ENCODE measurements at regions not wholly inside any gene's neighbourhood (a gene's known extent, or its start where the extent isn't known, plus 50 kb on each side); places are given as distances from the start of the nearest gene placed in this dataset.
A peak's percentile ranks its signal among the peaks of the same experiment; 100 is the strongest.
"Not testable (repeated sequence)": the region's sequence is repeated elsewhere in the genome, so short reads cannot be mapped to it uniquely, and the experiment has no call there.

GRCh38 chrX:20718592-20719380, 452.1 kb upstream of the RPS6KA3 start:
- DNase-seq, result peak in 4 of 51 donors; percentile 0 to 8 (median 0)

DNA sequence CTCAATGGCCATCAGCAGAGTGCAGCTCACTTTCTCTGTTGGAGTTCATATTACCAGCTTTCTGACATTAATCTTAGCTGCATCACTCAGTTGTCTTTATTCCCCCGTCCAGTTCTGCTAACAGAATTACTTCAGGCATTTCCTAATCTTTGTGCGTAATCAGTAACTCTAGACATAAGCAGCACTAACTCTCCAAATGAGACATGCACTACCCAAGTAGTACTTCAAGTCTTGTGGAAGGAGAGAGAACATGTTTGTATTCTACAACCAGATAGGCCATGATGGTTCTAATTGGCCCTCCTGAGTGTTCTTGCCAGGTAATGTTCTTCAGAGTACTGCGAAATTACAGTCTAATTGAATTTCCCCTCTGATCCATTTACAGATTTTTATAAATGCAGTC, 448.5 kb upstream of the RPS6KA3 start:
- no peak for DNase-seq

- DNase-seq, result no peak
Observed at GRCh38 chrX:20712811-20713210, 446.1 kb upstream of the RPS6KA3 start.

DNA sequence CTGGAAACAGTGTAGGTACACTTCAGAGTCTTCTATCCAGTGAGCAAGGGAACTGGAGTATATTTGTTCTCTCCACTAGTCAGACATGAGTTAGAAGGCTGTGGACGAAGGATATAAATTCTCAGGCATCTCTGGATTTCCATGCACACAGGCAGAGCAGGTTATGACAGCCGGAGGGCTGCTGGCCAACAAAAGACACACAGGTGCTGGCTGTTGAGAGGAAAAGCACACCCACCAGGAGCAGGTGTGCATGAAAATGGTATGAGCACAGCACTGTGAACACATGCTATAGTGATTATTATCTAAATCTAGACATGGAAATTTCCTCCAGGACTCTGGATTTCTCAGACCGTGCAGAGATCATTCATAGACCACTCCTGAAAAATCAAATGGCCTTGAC, 444.7 kb upstream of the RPS6KA3 start:
- no peak for DNase-seq

DNA sequence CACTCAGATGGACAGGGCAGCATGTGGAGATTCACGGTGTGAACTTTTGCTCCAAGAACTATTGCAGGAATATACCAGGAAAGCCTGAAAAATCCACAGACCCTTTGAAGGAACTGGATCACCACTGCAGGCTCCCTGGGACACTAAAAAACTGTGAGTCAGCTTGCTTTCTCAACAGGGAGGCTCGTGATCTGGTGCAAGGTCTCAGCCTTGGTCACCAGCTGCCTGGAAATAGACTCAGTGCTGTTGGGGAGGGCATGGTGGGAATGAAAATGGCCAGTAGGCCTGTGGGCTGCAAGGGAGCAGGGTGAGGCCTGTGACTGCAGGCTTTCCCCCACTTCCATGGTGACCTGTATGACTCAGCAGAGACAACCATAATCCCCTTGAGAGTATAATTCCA, 426.4 kb upstream of the RPS6KA3 start:
- no peak for DNase-seq

DNA sequence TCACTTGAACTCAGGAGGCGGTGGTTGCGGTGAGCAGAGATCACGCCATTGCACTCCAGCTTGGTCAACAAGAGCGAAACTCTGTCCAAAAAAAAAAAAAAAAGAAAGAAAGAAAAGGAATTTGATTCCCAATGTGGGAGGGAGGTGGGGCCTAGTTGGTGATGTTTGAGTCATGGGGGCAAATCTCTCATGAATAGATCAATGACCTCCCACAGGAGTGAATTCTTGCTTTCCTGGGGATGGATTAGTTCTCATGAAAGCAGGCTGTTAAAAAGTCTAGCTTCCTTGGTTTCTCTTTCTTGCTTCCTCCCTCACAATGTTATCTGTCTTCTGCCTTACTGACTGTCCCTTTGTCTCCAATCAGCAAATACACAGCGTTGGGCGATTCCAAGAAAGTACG, 419.5 kb upstream of the RPS6KA3 start:
- no peak for DNase-seq

GRCh38 chrX:20685652-20686051, 418.9 kb upstream of the RPS6KA3 start:
- DNase-seq, result no peak

GRCh38 chrX:20681683-20682082, 415.0 kb upstream of the RPS6KA3 start:
- DNase-seq, result no peak

DNA sequence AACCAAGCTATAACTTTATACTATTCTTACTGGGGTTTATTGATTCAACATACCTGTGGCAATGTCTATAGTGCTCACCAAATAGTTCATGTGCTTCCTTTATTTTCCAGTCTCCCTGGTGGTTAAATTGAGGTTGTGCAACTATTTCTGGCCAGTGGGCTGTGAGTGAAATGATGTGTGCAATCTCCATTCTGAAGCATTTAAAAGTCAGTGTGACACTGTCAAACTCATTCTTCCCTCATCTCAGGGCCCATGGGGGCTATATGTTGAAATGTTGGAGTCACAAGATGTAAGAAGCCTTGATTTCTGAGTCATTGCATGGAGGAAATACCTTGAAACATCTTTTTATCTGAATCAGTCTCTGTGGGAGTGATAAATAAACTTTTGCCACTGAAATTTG, 414.3 kb upstream of the RPS6KA3 start:
- no peak for DNase-seq

DNA sequence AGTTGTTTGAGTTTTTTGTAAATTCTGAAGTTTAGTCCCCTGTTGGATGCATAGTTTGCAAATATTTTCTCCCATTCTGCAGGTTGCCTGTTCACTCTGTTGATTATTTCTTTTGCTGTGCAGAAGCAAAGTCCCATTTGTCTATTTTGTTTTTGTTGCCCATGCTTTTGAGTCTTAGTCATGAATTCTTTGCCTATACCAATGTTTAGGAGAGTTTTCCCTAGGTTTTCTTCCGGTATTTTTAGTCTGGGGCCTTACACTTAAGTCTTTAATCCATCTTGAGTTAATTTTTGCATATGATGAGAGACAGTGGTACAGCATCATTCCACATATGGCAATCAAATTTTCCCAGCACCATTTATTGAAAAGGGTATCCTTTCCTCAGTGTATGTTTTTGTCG, 405.8 kb upstream of the RPS6KA3 start:
- DNase-seq, result no peak

DNA sequence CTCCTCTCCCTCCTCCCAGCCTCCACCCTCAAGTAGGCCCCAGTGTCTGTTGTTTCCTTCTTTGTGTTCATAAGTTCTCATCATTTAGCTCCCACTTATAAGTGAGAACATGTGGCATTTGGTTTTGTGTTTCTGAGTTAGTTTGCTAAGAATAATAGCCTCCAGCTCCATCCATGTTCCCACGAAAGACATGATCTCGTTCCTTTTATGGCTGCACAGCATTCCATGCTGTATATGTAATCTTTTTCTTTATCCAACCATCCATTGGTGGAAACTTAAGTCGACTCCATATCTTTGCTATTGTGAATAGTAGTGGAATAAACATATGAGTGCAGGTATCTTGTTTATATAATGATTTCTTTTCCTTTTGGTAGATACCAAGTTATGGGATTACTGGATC, 405.0 kb upstream of the RPS6KA3 start:
- not testable (repeated sequence) for DNase-seq

DNA sequence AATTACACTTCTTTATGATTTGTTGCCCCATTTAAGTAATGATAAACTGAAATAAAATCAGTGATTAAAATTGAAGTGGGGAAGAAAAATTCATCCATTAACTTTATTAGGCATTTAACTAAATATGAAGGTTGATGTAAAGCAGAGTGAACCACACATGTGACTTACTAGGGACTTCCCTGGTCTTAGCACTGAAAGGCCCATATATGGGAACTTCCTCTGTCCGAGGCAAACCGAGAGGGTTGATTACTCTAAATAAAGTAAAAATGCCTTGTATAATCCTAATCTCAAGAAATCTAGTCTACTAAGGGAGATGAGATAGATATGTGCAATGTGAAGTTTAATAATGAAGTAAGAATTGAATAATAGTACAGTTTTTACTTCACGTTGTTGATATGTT, 403.9 kb upstream of the RPS6KA3 start:
- no peak for DNase-seq

DNA sequence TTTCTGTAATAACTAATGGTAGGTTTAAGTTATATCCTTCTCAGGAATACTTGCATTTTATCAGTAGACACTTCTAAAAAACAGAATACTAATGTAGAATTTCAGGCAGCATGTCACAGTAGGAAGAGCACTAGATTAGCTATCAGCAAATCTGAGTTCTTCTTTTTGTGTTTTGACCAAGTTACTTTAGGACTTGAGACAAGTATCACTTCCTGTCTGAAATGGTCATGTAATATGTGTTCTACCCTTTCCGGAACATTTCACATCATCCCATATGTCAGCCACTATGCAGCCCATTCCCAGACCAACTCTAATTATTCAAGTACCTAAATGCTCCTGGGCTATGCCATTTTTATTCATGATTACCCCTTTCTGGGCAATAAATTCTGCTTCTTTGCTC, 401.8 kb upstream of the RPS6KA3 start:
- DNase-seq, result peak in 1 of 51 donors; percentile 2

DNA sequence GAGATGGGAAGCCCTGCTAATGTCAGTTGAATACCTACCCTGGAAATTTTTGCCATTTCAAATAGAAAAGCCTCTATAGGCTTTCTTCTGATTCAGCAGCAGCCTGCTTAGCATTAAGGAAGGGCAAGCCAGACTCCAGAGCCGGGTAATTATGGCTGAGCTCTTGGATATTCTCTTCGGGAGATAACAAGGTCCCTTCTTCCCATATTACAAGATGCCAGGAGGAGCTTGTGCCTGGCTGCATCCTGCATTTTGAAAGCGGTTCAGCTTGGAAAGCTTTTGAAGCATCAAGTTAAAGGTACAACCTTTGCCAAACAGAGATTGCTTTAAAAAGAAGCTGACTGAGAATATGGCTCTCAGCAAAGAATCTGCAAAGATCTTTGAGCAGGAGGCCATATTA, 399.6 kb upstream of the RPS6KA3 start:
- peak in 3 of 51 donors; percentile 0 to 2 (median 2) for DNase-seq

DNA sequence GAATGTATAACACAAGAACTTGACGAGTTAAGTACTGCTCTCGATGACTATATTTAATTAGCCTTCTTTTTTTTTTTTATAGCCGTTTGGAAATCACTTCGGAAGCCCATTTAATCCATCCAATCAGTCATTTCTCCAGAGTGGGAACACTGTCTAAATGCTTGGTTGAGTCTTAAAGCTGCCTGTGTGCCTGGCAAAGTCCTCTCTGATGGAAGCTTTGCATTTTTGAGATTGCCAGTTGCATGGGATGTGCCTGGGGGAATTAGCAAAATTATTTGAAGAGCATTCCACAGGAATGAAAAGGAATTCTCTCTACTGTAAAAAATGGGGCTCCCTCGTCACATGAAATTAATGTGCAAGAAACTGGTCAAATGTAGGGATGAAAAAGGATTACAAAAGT, 398.8 kb upstream of the RPS6KA3 start:
- DNase-seq, result peak in 1 of 51 donors; percentile 0

GRCh38 chrX:20664774-20665173, 398.1 kb upstream of the RPS6KA3 start:
- peak in 1 of 51 donors; percentile 19 for DNase-seq

DNA sequence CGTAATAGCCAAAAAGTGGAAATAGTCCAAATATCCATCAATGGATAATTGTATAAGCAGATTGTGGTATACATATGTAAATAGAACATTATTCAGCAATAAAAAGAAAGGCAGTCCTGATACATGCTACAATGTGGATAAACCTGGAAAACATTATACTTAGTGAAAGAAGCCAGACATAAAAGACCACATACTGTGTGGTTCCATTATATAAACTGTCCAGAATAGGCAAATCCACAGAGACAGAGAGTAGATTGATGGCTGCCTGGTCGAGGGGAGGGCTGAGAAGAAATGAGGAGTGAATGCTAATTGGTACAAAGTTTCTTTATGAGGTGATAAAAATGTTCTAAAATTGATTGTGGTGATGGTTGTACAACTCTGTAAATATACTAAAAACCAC, 397.4 kb upstream of the RPS6KA3 start:
- no peak for DNase-seq

DNA sequence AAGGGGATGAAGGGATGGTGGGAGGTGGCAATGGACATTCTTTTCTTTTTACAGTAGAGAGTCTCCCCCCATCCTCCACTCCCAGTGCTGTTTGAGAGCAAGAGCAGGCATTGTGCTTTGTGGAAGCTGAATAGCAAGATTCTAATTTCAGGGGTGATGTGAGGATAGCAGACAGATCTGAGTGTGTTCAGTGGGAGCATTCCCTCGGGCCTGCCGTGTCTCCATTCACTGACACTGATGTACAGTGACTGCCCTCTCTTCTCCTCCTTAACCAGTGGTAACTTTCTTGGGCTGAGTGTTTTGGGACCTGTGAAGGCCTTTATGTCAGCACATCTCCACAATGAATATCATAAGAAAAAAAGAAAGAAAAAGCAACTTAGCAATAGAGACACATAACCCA, 396.6 kb upstream of the RPS6KA3 start:
- peak in 18 of 51 donors; percentile 0 to 16 (median 2) for DNase-seq

- DNase-seq, result no peak
Observed at GRCh38 chrX:20656721-20657120, 390.0 kb upstream of the RPS6KA3 start.

DNA sequence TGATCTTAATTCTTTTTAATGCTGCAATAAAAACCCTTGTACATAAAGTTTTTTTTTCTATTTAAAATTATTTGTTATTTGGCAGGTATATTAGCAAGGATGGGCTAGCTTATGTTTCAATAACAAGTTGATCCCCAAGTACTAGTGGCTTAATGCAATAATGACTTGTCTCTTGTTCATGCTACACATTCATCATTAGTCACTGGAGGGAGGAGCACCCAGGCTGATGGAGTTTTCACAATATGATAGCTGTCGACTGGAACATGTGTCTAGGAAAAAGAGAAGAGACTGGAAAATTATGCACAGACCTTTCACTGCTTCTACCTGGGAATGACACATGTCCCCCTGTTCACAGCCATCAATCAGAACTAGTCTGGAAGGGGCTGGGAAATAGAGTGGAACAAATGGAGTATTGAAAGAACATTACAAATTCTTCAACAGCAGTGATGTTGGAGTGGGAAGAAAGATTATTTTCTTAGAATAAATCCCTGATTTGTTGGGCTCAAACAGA, 387.9 kb upstream of the RPS6KA3 start:
- DNase-seq, result no peak

DNA sequence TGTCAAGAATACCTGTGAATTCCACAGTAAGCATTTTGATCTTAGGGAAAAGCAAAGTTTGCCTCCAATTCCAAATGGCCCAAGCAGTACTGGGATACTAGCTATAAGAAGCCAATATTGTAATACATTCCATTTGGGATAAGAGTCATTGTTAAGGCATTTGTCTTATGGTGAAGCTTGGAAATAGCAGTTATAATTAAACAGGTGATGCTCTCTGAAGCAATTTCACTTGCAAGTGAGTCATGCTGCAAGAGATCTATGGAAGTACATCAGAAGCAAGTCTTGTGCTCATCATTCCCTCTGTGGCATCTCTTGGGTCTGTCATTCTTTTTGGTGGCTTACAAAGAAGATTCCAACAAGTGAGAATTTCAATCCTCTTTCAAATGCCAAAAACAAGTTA, 386.4 kb upstream of the RPS6KA3 start:
- DNase-seq, result no peak

GRCh38 chrX:20641954-20642353, 375.2 kb upstream of the RPS6KA3 start:
- DNase-seq, result no peak

DNA sequence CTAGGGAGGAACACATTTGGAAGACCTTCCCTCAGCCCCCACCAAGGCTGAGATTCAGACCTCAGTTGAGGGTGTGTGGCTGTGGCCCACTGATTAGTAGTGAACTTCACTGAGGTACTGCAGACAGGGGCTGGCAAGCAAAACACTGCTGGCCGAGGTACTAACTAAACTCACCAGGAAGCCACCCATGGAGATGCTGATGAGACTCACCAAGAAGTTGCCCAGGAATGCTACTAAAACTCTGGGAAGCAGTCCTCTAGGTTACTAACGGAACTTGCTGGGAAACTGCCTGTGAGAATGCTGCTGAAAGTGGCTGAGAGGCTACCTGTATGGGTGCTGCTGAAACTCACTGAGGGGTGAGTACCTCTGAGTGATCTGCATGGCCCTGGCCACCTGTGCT, 372.4 kb upstream of the RPS6KA3 start:
- no peak for DNase-seq

DNA sequence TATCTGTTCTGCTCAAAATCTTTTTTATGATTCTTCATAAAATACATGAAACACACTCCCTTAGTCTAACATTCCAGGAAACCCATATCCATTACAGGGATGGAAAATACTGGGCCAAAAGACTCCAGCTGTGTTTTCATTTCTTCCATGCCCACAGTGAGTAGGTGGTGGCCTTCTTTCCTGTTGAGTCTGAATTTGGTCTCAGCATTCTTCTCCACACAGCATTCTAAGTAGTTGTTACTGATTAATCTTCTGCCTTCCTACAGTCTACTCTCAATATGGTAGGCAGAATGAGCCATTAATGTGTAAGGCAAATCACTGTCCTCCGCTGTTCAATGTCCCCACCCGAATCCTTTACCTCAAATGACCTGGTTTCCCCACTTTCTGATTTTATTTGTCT, 370.6 kb upstream of the RPS6KA3 start:
- DNase-seq, result no peak

Measured in hypothalamus (tissue), 51 donors.